ENCODE measurements at regions not wholly inside any gene's neighbourhood (a gene's known extent, or its start where the extent isn't known, plus 50 kb on each side); places are given as distances from the start of the nearest gene placed in this dataset.

DNA sequence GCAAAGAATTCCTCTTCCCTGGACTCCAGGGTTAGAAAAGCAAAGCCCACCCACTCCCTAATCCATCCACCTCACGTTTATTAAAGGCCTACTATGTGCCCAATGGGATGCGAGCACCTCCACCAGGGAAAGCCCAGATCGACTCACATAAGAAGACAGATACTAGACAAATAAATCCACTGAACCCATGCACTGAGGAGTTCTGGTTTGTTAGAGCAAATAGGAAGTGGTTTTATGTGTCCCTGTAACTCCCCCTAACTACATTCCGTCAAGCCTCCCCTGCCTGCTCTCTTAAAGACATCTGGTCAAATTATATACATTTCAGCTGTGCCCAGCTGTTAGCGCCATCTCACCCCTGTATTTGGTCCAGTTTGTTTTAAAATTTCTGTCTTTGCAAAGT lies 218.5 kb upstream of the RPL38 start:
- Mint-ChIP-seq H3K27me3 (peaks cover under 1% of the 10 kb centered on the region), H3K27ac (no peak overlapping the region), H3K4me1 (ENCODE audit: low read depth) (peaks cover 14% of the 10 kb centered on the region), H3K4me3 (no peak overlapping the region), H3K9me3 (no peaks in the 10 kb centered on the region), H3K36me3 (ENCODE audit: low read depth) (no peaks in the 10 kb centered on the region)
- no peaks in the 10 kb centered on the region for H3K36me3 ChIP-seq (ENCODE audit: insufficient read depth, low read length)
- no peak overlapping the region for H3K27ac ChIP-seq (ENCODE audit: low read depth in 1 of 2, low read length in 2 of 2)
- no peaks in the 10 kb centered on the region for H3K27me3 ChIP-seq (ENCODE audit: control insufficient read depth in 1 of 2, insufficient read depth in 2 of 2, low read length in 2 of 2)
- TF ChIP-seq, protein P1, sequence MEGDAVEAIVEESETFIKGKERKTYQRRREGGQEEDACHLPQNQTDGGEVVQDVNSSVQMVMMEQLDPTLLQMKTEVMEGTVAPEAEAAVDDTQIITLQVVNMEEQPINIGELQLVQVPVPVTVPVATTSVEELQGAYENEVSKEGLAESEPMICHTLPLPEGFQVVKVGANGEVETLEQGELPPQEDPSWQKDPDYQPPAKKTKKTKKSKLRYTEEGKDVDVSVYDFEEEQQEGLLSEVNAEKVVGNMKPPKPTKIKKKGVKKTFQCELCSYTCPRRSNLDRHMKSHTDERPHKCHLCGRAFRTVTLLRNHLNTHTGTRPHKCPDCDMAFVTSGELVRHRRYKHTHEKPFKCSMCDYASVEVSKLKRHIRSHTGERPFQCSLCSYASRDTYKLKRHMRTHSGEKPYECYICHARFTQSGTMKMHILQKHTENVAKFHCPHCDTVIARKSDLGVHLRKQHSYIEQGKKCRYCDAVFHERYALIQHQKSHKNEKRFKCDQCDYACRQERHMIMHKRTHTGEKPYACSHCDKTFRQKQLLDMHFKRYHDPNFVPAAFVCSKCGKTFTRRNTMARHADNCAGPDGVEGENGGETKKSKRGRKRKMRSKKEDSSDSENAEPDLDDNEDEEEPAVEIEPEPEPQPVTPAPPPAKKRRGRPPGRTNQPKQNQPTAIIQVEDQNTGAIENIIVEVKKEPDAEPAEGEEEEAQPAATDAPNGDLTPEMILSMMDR (IDR thresholded peaks at IDR 0.05): no peak
- intact Hi-C loops (cut with DNase I, micrococcal nuclease): no loop called here
- no peaks in the 10 kb centered on the region for H3K4me1 ChIP-seq (ENCODE audit: insufficient read depth, low read length)
- H3K4me3 ChIP-seq (ENCODE audit: low read length): no peak overlapping the region
- ATAC-seq (ENCODE audit: poor library complexity): no peak
- ChIA-PET CTCF (no interaction called here), POLR2A (interaction anchor here (0.6 kb wide), 1 partner anchor 340 kb away, joined by 3 read pairs; no protein-coding TSS in a partner anchor)
- H3K9me3 ChIP-seq (ENCODE audit: control insufficient read depth in 1 of 2, insufficient read depth in 1 of 2, low read length in 2 of 2): no peaks in the 10 kb centered on the region
- DNase-seq: no peak

- Histone ChIP-seq H3K27me3 (ENCODE audit: control insufficient read depth in 1 of 2, insufficient read depth in 2 of 2, low read length in 2 of 2) (no peaks in the 10 kb centered on the region), H3K4me3 (ENCODE audit: low read length) (no peak overlapping the region), H3K27ac (ENCODE audit: low read depth in 1 of 2, low read length in 2 of 2) (no peak overlapping the region), H3K36me3 (ENCODE audit: insufficient read depth, low read length) (no peaks in the 10 kb centered on the region), H3K9me3 (ENCODE audit: control insufficient read depth in 1 of 2, insufficient read depth in 1 of 2, low read length in 2 of 2) (no peaks in the 10 kb centered on the region), H3K4me1 (ENCODE audit: insufficient read depth, low read length) (no peaks in the 10 kb centered on the region)
- Mint-ChIP-seq H3K27ac (no peak overlapping the region), H3K36me3 (ENCODE audit: low read depth) (no peaks in the 10 kb centered on the region), H3K4me1 (ENCODE audit: low read depth) (peaks cover 14% of the 10 kb centered on the region), H3K4me3 (no peak overlapping the region), H3K9me3 (no peaks in the 10 kb centered on the region), H3K27me3 (no peaks in the 10 kb centered on the region)
- DNase-seq (no peak), ATAC-seq (ENCODE audit: poor library complexity) (no peak)
- TF ChIP-seq, protein P1 (IDR thresholded peaks at IDR 0.05): no peak
- intact Hi-C loops (cut with DNase I, micrococcal nuclease): no loop called here
- ChIA-PET POLR2A (interaction anchor here (0.6 kb wide), 1 partner anchor 341 kb away, joined by 3 read pairs; no protein-coding TSS in a partner anchor), CTCF (no interaction called here)
Measured at GRCh38 chr17:73985466-73986015, 217.9 kb upstream of the RPL38 start.

GRCh38 chr17:73986641-73987177 lies 216.8 kb upstream of the RPL38 start:
- Mint-ChIP-seq H3K9me3 (no peaks in the 10 kb centered on the region), H3K4me1 (ENCODE audit: low read depth) (peaks cover 14% of the 10 kb centered on the region), H3K4me3 (no peak overlapping the region), H3K27ac (no peak overlapping the region), H3K36me3 (ENCODE audit: low read depth) (no peaks in the 10 kb centered on the region), H3K27me3 (no peaks in the 10 kb centered on the region)
- no peaks in the 10 kb centered on the region for H3K27me3 ChIP-seq (ENCODE audit: control insufficient read depth in 1 of 2, insufficient read depth in 2 of 2, low read length in 2 of 2)
- no peaks in the 10 kb centered on the region for H3K9me3 ChIP-seq (ENCODE audit: control insufficient read depth in 1 of 2, insufficient read depth in 1 of 2, low read length in 2 of 2)
- intact Hi-C loops (cut with DNase I, micrococcal nuclease): no loop called here
- H3K27ac ChIP-seq (ENCODE audit: low read depth in 1 of 2, low read length in 2 of 2): no peak overlapping the region
- H3K36me3 ChIP-seq (ENCODE audit: insufficient read depth, low read length): no peaks in the 10 kb centered on the region
- ATAC-seq (ENCODE audit: poor library complexity) (no peak), DNase-seq (no peak)
- CTCF ChIA-PET: no interaction called here
- TF ChIP-seq, protein P1 (IDR thresholded peaks at IDR 0.05): no peak
- H3K4me1 ChIP-seq (ENCODE audit: insufficient read depth, low read length): no peaks in the 10 kb centered on the region
- POLR2A ChIA-PET: no interaction called here
- no peak overlapping the region for H3K4me3 ChIP-seq (ENCODE audit: low read length)

Measured in CD4-positive, alpha-beta T cell (primary cell).